Sigmoid colon (tissue), 6 donors: ENCODE measurements at regions not wholly inside any gene's neighbourhood (a gene's known extent, or its start where the extent isn't known, plus 50 kb on each side); places are given as distances from the start of the nearest gene placed in this dataset.

ENCODE experiments used
- DNase-seq: peaks from one replicate; pipeline ENCODE4 v3.0.0-alpha.2; 2019
- H3K27ac ChIP-seq, 4 donors: fragments of 200-600 bp; sonication (generic); one replicate each; pipeline ENCODE4 v1.5.1; 2016 to 2019; ENCODE audit warnings: mild to moderate bottlenecking in 1 of 4
- H3K27me3 ChIP-seq, 3 donors: fragments of 200-600 bp; sonication (generic); one replicate each; pipeline ENCODE4 v1.5.1; 2019; ENCODE audit warnings: mild to moderate bottlenecking in 1 of 3
- H3K36me3 ChIP-seq, 4 donors: fragments of 200-600 bp; sonication (generic); one replicate each; pipeline ENCODE4 v1.5.1; 2016 to 2019
- H3K4me1 ChIP-seq, 4 donors: fragments of 200-600 bp; sonication (generic); one replicate each; pipeline ENCODE4 v1.5.1; 2017 to 2019
- H3K4me3 ChIP-seq, 4 donors: fragments of 200-600 bp; sonication (generic); one replicate each; pipeline ENCODE4 v1.5.1; 2017 to 2019; ENCODE audit warnings: mild to moderate bottlenecking in 2 of 4, moderate library complexity in 1 of 4
- H3K9me3 ChIP-seq, 4 donors: fragments of 200-600 bp in 3 of 4; sonication (generic) in 3 of 4; one replicate each; pipeline versions ENCODE4 v1.5.1 to v1.6.1; 2013 to 2019
- EP300 ChIP-seq, 4 donors: sonication (generic); formaldehyde crosslinking; IDR thresholded peaks; one replicate each; pipeline ENCODE4 v1.6.1; 2017; ENCODE audit warnings: antibody characterized with exemption in 4 of 4
- POLR2A ChIP-seq, 2 donors: fragments of 450-650 bp; IDR thresholded peaks; one replicate each; pipeline ENCODE4 v1.6.1; 2016; ENCODE audit warnings: antibody characterized with exemption in 2 of 2, mild to moderate bottlenecking in 2 of 2, moderate library complexity in 2 of 2
- POLR2AphosphoS5 ChIP-seq, 4 donors: sonication (generic); formaldehyde crosslinking; IDR thresholded peaks; one replicate each; pipeline ENCODE4 v1.6.1; 2017; ENCODE audit warnings: antibody characterized with exemption in 4 of 4
- WGBS, 2 donors: extraction: QIAGEN DNeasy Blood & Tissue Kit; methylation state at CpG; one replicate each; pipeline ENCODE4 v1.1.7; 2013; 5-methylcytosine and 5-hydroxymethylcytosine counted together
- intact Hi-C: fragments of 100-400 bp; cut with DNase I; formaldehyde crosslinking; loops from one replicate; pipeline ENCODE4 v1.15.1; 2023
- TF ChIP-seq, protein P1 (sequence below), 4 experiments: fragments of 450-650 bp in 3 of 4; fragments of 200-600 bp in 1 of 4; IDR thresholded peaks; one replicate each; pipeline ENCODE4 v1.5.1; 2016 to 2019; ENCODE audit warnings: antibody characterized with exemption in 4 of 4, mild to moderate bottlenecking in 3 of 4, moderate library complexity in 2 of 4
- donor health status: healthy with polysubstance abuse.
- donor health status: healthy.

DNA sequence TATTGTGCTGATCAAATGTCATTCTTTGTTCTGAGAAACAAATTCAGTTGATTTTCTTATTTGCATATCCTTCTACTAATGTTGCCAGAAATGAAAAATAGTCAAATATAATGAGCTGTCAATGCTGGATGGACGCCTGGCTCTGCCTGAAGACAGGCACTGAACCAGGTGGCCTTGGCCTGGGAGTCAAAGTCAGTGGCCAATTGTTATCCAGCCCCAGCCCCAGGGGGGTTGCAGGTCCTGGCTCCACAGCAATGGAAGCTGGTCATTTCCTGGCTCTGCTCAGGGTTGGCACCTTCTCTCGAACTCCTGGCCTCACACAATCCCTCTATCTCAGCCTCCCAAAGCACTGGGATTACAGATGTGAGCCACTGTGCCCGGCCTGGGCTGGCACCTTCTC, 176.8 kb upstream of the GLI2 start:
- intact Hi-C loops = no loop called here
- 81 to 89% methylated on average over 3 of the region's 3 CpGs for WGBS, 2 donors
- H3K27me3 ChIP-seq = no peaks in the 10 kb centered on the region
- TF ChIP-seq POLR2A (IDR thresholded peaks at IDR 0.05) = no peak
- no peak for TF ChIP-seq POLR2AphosphoS5 (IDR thresholded peaks at IDR 0.05)
- no peak for TF ChIP-seq EP300 (IDR thresholded peaks at IDR 0.05)
- H3K4me3 ChIP-seq = no peak overlapping the region
- H3K36me3 ChIP-seq = no peaks in the 10 kb centered on the region
- H3K27ac ChIP-seq = no peak overlapping the region
- no peak for DNase-seq
- H3K9me3 ChIP-seq = no peaks in the 10 kb centered on the region
- no peaks in the 10 kb centered on the region for H3K4me1 ChIP-seq

DNA sequence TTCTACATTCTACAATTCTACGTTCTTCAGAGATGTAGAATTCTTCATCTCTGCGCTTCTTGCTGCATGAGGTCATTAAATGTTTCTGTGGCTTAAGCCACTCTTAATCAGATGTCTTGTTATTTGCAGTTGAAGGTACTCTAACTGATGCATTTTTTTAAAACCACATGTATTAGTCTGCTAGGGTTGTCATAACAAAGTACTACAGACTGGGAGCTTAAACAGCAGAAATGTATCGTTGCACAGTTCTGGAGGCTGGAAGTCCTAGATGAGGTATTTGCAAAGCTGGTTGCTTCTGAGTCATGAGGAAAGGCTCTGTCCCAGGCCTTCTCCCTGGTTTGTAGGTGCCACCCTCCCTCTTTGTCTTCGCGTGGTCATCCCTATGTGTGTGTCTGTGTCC, 176.3 kb upstream of the GLI2 start:
- Histone ChIP-seq H3K9me3 (no peaks in the 10 kb centered on the region), H3K4me3 (no peak overlapping the region), H3K4me1 (no peaks in the 10 kb centered on the region), H3K27ac (no peak overlapping the region), H3K27me3 (no peaks in the 10 kb centered on the region), H3K36me3 (no peaks in the 10 kb centered on the region)
- intact Hi-C loops = no loop called here
- 88 to 92% methylated on average over 5 of the region's 5 CpGs for WGBS, 2 donors
- TF ChIP-seq, protein P1, sequence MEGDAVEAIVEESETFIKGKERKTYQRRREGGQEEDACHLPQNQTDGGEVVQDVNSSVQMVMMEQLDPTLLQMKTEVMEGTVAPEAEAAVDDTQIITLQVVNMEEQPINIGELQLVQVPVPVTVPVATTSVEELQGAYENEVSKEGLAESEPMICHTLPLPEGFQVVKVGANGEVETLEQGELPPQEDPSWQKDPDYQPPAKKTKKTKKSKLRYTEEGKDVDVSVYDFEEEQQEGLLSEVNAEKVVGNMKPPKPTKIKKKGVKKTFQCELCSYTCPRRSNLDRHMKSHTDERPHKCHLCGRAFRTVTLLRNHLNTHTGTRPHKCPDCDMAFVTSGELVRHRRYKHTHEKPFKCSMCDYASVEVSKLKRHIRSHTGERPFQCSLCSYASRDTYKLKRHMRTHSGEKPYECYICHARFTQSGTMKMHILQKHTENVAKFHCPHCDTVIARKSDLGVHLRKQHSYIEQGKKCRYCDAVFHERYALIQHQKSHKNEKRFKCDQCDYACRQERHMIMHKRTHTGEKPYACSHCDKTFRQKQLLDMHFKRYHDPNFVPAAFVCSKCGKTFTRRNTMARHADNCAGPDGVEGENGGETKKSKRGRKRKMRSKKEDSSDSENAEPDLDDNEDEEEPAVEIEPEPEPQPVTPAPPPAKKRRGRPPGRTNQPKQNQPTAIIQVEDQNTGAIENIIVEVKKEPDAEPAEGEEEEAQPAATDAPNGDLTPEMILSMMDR (IDR thresholded peaks at IDR 0.05) = no peak
- no peak for TF ChIP-seq POLR2A (IDR thresholded peaks at IDR 0.05)
- no peak for TF ChIP-seq EP300 (IDR thresholded peaks at IDR 0.05)
- TF ChIP-seq POLR2AphosphoS5 (IDR thresholded peaks at IDR 0.05) = no peak
- DNase-seq = no peak

DNA sequence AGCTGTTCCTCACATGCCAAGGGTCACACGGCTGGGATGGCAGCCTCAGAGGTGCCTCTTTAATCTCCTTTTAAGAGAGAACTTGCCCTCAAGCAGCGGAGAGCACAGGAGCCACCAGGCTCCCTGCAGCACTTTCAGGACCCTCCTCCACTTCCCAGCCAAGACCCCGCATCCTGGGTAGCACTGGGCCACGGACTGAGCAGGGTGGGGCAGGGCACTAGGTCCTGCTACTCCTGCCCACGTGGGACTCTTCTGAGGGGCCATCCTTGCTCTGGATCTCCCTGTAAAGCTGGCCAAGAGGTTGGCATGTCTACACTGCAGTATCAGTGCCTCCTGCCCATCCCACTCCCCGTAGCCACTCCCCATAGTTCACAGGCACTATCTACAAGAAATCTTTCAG, 175.3 kb upstream of the GLI2 start:
- DNase-seq = no peak
- Histone ChIP-seq H3K4me3 (no peak overlapping the region), H3K36me3 (no peaks in the 10 kb centered on the region), H3K9me3 (no peaks in the 10 kb centered on the region), H3K4me1 (no peaks in the 10 kb centered on the region), H3K27me3 (no peaks in the 10 kb centered on the region), H3K27ac (no peak overlapping the region)
- WGBS, 2 donors = 65 to 81% methylated on average over 6 of the region's 6 CpGs
- TF ChIP-seq EP300 (IDR thresholded peaks at IDR 0.05) (no peak), POLR2AphosphoS5 (IDR thresholded peaks at IDR 0.05) (no peak), POLR2A (IDR thresholded peaks at IDR 0.05) (no peak)
- TF ChIP-seq, protein P1 (IDR thresholded peaks at IDR 0.05) = no peak
- intact Hi-C loops = no loop called here

DNA sequence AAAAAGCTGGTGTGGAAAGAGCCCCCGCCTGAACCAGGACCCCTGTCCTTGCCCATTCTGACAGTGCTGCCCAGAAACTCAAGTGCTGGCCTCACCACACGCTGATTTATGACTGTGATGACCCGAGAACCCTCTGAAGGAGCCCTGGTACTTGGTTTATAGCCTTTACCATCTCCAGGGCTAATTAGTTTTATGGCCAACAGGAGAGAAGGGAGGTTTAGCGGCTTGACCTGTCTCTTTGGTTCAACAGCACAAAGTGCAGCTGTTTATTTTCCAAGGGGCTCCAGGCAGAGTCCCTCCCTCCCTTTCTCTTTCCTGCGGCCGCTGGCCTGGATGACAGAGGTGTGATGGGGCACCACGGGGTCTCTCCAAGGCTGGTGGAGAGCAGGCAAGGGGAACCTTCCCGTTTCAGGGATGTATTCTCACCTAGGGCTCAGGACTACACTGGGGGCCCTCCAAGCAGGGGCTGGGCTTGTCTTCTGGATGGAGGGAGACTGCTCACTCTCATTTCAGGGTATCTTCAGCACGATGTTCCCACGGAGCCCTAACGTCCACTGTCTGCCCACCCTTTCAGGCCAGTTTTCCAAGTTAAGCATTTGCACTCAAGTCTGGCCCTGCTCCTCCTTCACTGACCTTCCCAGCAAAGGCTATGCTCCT, 174.2 kb upstream of the GLI2 start:
- H3K36me3 ChIP-seq = no peaks in the 10 kb centered on the region
- TF ChIP-seq POLR2AphosphoS5 (IDR thresholded peaks at IDR 0.05) (no peak), EP300 (IDR thresholded peaks at IDR 0.05) (no peak), POLR2A (IDR thresholded peaks at IDR 0.05) (no peak)
- TF ChIP-seq, protein P1 (IDR thresholded peaks at IDR 0.05) = no peak
- H3K4me1 ChIP-seq = no peaks in the 10 kb centered on the region
- H3K9me3 ChIP-seq = no peaks in the 10 kb centered on the region
- 16 to 43% methylated on average over 11 of the region's 11 CpGs for WGBS, 2 donors
- intact Hi-C loops = no loop called here
- H3K4me3 ChIP-seq = no peak overlapping the region
- no peak overlapping the region for H3K27ac ChIP-seq
- no peaks in the 10 kb centered on the region for H3K27me3 ChIP-seq
- no peak for DNase-seq

DNA sequence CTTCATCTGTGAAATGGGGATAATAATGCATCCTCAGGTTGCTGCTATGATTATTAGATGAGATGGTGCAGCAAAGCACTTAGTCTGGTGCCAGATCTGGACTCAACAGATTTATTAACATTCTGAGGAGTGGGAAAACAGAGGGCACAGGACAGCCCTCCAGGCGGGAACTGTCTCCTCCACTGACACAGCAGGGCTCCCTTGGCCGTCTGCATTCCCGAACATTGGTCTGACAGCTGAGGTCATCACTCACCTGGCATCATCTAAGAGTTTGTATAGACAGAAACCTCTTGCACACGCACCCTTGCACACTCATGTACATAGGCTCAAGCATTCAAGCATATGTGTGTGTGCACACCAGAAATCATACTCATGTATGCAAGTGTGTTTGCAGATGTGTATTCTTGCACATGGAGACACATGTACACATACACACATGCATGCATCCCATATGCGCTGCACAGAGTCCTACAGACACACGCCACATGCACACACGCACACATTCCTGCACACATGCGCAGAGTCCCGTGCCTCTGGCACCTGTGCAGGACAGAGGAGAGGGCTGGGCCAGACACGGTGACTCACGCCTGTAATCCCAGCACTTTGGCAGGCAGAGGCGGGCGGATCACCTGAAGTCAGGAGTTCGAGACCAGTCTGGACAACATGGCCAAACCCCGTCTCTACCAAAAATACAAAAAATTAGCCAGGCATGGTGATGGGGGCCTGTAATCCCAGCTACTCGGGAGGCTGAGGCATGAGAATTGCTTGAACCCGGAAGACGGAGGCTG, 173.3 kb upstream of the GLI2 start:
- DNase-seq = no peak
- WGBS, 2 donors = 39 to 83% methylated on average over 18 of the region's 18 CpGs
- Histone ChIP-seq H3K27ac (no peak overlapping the region), H3K9me3 (no peaks in the 10 kb centered on the region), H3K36me3 (no peaks in the 10 kb centered on the region), H3K4me1 (no peaks in the 10 kb centered on the region), H3K4me3 (no peak overlapping the region), H3K27me3 (no peaks in the 10 kb centered on the region)
- TF ChIP-seq POLR2AphosphoS5 (IDR thresholded peaks at IDR 0.05) (no peak), POLR2A (IDR thresholded peaks at IDR 0.05) (no peak), EP300 (IDR thresholded peaks at IDR 0.05) (no peak)
- TF ChIP-seq, protein P1 (IDR thresholded peaks at IDR 0.05) = no peak
- intact Hi-C loops = no loop called here
